ENCODE measurements at regions not wholly inside any gene's neighbourhood (a gene's known extent, or its start where the extent isn't known, plus 50 kb on each side); places are given as distances from the start of the nearest gene placed in this dataset.

- Mint-ChIP-seq H3K27ac (no peak overlapping the region), H3K4me1 (ENCODE audit: low read depth) (peaks cover 2% of the 10 kb centered on the region), H3K27me3 (ENCODE audit: low read depth) (no peaks in the 10 kb centered on the region), H3K36me3 (ENCODE audit: low read depth) (no peaks in the 10 kb centered on the region), H3K9me3 (no peaks in the 10 kb centered on the region), H3K4me3 (no peak overlapping the region)
Measured at GRCh38 chr3:144294659-144295538, 323.3 kb downstream of the DIPK2A start.

- Mint-ChIP-seq H3K27ac (no peak overlapping the region), H3K9me3 (no peaks in the 10 kb centered on the region), H3K4me1 (ENCODE audit: low read depth) (peaks cover 2% of the 10 kb centered on the region), H3K36me3 (ENCODE audit: low read depth) (no peaks in the 10 kb centered on the region), H3K27me3 (ENCODE audit: low read depth) (no peaks in the 10 kb centered on the region), H3K4me3 (no peak overlapping the region)
Measured at GRCh38 chr3:144295613-144296012, 324.0 kb downstream of the DIPK2A start.

DNA sequence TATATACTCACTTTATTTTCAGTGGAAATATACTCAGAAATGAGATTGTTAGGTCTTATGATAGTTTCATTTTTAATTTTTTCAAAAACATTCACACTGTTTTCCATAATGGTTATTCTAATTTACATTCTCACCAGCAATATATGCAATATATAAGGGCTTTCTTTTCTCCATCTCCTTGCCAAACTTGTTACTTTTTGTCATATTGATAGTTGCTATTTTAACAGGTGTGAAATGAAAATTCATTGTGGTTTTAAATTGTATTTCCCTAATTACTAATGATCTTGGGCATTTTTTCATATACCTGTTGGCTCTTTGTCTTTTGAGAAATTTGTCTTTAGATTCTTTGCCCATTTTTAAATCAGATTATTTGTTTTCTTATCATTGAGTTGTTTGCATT is 325.2 kb downstream of the DIPK2A start:
- Mint-ChIP-seq H3K4me1 (ENCODE audit: low read depth) (peaks cover 2% of the 10 kb centered on the region), H3K4me3 (no peak overlapping the region), H3K27me3 (ENCODE audit: low read depth) (no peaks in the 10 kb centered on the region), H3K36me3 (ENCODE audit: low read depth) (no peaks in the 10 kb centered on the region), H3K9me3 (no peaks in the 10 kb centered on the region), H3K27ac (no peak overlapping the region)

DNA sequence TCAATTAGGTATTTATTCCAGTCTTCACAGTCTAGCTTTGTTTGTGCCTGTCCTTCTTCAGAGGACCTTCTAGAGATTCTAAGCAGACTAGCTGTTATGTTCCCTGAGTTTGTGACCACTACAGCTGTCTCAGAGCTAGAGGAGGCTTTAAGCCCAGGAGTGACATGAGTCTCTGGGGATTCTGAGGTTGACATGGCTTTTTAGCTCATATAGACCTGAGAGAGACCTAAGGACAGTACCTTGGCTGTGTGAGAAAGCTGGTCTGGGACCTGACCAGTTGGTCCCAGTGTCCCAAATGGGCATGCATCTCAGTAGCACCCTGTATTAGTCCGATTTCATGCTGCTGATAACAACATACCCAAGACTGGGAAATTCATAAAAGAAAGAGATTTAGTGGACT is 330.2 kb downstream of the DIPK2A start:
- H3K4me3 Mint-ChIP-seq: no peak overlapping the region
- H3K27ac Mint-ChIP-seq: no peak overlapping the region
- no peaks in the 10 kb centered on the region for H3K9me3 Mint-ChIP-seq
- no peaks in the 10 kb centered on the region for H3K36me3 Mint-ChIP-seq (ENCODE audit: low read depth)
- H3K27me3 Mint-ChIP-seq (ENCODE audit: low read depth): no peaks in the 10 kb centered on the region
- no peaks in the 10 kb centered on the region for H3K4me1 Mint-ChIP-seq (ENCODE audit: low read depth)

DNA sequence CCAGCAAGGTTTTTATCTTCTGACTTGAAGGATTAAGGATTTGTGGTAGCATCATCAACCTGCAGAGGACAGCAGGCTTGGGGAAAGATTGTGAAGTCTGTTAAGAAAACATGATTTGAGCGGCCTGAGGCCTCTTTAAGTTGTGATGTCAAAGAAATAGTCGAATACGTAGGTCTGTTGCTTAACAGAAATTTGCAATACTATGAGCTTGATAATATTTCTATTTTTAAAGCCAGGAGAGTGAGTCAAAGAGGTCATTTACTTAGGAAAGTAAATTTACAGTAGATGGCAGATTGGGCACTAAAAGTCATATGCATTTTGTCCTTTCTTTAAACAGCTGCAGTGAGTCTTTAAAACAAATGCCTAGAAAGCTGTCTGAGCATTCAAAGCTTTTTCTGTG is 336.3 kb downstream of the DIPK2A start:
- Mint-ChIP-seq H3K9me3 (no peaks in the 10 kb centered on the region), H3K36me3 (ENCODE audit: low read depth) (no peaks in the 10 kb centered on the region), H3K4me3 (no peak overlapping the region), H3K27ac (no peak overlapping the region), H3K27me3 (ENCODE audit: low read depth) (no peaks in the 10 kb centered on the region), H3K4me1 (ENCODE audit: low read depth) (no peaks in the 10 kb centered on the region)

GRCh38 chr3:144308396-144308795 is 336.8 kb downstream of the DIPK2A start:
- Mint-ChIP-seq H3K4me1 (ENCODE audit: low read depth) (no peaks in the 10 kb centered on the region), H3K27me3 (ENCODE audit: low read depth) (no peaks in the 10 kb centered on the region), H3K27ac (no peak overlapping the region), H3K9me3 (no peaks in the 10 kb centered on the region), H3K4me3 (no peak overlapping the region), H3K36me3 (ENCODE audit: low read depth) (no peaks in the 10 kb centered on the region)

DNA sequence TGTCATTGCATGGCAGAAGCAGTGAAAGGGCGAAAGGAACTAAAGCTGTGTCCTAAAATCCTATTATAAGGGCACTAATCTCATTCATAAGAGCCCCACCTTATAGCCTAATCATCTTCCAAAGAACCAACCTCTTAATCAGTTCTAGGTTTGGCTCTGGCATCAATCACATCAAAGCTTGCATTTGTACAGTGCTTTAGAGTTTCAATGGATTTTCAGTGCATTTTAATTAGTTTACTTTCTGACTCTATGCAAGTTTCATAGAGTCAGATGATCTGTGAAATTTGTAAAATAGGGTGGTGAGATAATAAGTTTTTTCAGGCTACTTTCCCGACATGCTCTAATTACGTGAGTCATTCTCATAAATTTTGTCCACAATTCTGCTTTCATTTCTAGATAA is 341.1 kb downstream of the DIPK2A start:
- Mint-ChIP-seq H3K27me3 (ENCODE audit: low read depth) (no peaks in the 10 kb centered on the region), H3K9me3 (no peaks in the 10 kb centered on the region), H3K36me3 (ENCODE audit: low read depth) (no peaks in the 10 kb centered on the region), H3K4me1 (ENCODE audit: low read depth) (no peaks in the 10 kb centered on the region), H3K27ac (no peak overlapping the region), H3K4me3 (no peak overlapping the region)

DNA sequence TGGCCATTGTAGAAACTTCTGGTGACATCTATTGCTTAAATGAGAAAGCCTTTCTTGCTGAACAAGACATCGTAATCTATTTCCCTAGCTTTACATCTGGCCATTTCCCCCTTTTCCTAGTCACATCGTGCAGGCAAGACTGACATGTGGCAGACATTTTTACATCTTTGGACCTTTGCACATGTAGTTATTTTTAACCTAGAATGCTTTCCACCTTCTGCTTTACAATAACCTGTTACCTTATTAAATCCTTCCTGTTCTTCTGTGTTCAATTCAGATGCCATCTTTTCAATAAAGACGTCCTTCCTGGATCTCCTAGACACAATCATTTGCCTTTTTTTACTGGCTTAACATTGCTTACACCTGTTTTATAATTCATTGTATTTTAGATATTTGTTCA is 343.3 kb downstream of the DIPK2A start:
- no peaks in the 10 kb centered on the region for H3K27me3 Mint-ChIP-seq (ENCODE audit: low read depth)
- H3K4me1 Mint-ChIP-seq (ENCODE audit: low read depth): no peaks in the 10 kb centered on the region
- no peak overlapping the region for H3K27ac Mint-ChIP-seq
- no peak overlapping the region for H3K4me3 Mint-ChIP-seq
- H3K36me3 Mint-ChIP-seq (ENCODE audit: low read depth): no peaks in the 10 kb centered on the region
- no peaks in the 10 kb centered on the region for H3K9me3 Mint-ChIP-seq

GRCh38 chr3:144317961-144318360 is 346.3 kb downstream of the DIPK2A start:
- no peak overlapping the region for H3K27ac Mint-ChIP-seq
- no peak overlapping the region for H3K4me3 Mint-ChIP-seq
- H3K9me3 Mint-ChIP-seq: no peaks in the 10 kb centered on the region
- no peaks in the 10 kb centered on the region for H3K4me1 Mint-ChIP-seq (ENCODE audit: low read depth)
- no peaks in the 10 kb centered on the region for H3K36me3 Mint-ChIP-seq (ENCODE audit: low read depth)
- H3K27me3 Mint-ChIP-seq (ENCODE audit: low read depth): no peaks in the 10 kb centered on the region

GRCh38 chr3:144324076-144324475 is 352.5 kb downstream of the DIPK2A start:
- Mint-ChIP-seq H3K36me3 (ENCODE audit: low read depth) (no peaks in the 10 kb centered on the region), H3K27ac (no peak overlapping the region), H3K9me3 (no peaks in the 10 kb centered on the region), H3K4me3 (no peak overlapping the region), H3K27me3 (ENCODE audit: low read depth) (no peaks in the 10 kb centered on the region), H3K4me1 (ENCODE audit: low read depth) (no peaks in the 10 kb centered on the region)

DNA sequence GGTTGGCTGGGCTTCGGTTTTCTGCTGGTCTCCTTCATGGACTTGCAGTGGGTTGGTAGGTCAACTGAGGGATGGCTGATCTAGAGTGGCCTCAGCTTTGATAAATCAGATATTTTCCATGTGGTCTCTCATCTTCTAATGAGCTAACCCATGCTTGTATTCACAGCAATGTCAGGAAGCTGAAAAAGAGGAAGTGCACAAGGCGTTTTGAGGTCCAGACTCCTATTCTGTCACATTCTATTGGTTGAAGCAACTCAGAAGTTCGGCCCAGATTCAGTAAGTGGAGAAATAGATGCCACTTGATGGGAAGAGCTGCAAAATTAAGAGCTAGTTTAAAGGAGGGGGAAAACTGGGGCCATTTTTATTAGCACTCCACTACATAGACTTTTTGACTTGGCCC is 361.2 kb downstream of the DIPK2A start:
- H3K36me3 Mint-ChIP-seq (ENCODE audit: low read depth): no peaks in the 10 kb centered on the region
- H3K4me1 Mint-ChIP-seq (ENCODE audit: low read depth): no peaks in the 10 kb centered on the region
- no peak overlapping the region for H3K27ac Mint-ChIP-seq
- no peak overlapping the region for H3K4me3 Mint-ChIP-seq
- H3K27me3 Mint-ChIP-seq (ENCODE audit: low read depth): no peaks in the 10 kb centered on the region
- no peaks in the 10 kb centered on the region for H3K9me3 Mint-ChIP-seq

- Mint-ChIP-seq H3K4me3 (no peak overlapping the region), H3K4me1 (ENCODE audit: low read depth) (no peaks in the 10 kb centered on the region), H3K27ac (no peak overlapping the region), H3K27me3 (ENCODE audit: low read depth) (no peaks in the 10 kb centered on the region), H3K9me3 (no peaks in the 10 kb centered on the region), H3K36me3 (ENCODE audit: low read depth) (no peaks in the 10 kb centered on the region)
Measured at GRCh38 chr3:144341471-144341870, 369.8 kb downstream of the DIPK2A start.

GRCh38 chr3:144343343-144343742 is 371.7 kb downstream of the DIPK2A start:
- Mint-ChIP-seq H3K36me3 (ENCODE audit: low read depth) (no peaks in the 10 kb centered on the region), H3K27ac (no peak overlapping the region), H3K9me3 (no peaks in the 10 kb centered on the region), H3K4me3 (no peak overlapping the region), H3K27me3 (ENCODE audit: low read depth) (no peaks in the 10 kb centered on the region), H3K4me1 (ENCODE audit: low read depth) (no peaks in the 10 kb centered on the region)

GRCh38 chr3:144343777-144344176 is 372.2 kb downstream of the DIPK2A start:
- Mint-ChIP-seq H3K9me3 (no peaks in the 10 kb centered on the region), H3K4me1 (ENCODE audit: low read depth) (no peaks in the 10 kb centered on the region), H3K27me3 (ENCODE audit: low read depth) (no peaks in the 10 kb centered on the region), H3K27ac (no peak overlapping the region), H3K36me3 (ENCODE audit: low read depth) (no peaks in the 10 kb centered on the region), H3K4me3 (no peak overlapping the region)

DNA sequence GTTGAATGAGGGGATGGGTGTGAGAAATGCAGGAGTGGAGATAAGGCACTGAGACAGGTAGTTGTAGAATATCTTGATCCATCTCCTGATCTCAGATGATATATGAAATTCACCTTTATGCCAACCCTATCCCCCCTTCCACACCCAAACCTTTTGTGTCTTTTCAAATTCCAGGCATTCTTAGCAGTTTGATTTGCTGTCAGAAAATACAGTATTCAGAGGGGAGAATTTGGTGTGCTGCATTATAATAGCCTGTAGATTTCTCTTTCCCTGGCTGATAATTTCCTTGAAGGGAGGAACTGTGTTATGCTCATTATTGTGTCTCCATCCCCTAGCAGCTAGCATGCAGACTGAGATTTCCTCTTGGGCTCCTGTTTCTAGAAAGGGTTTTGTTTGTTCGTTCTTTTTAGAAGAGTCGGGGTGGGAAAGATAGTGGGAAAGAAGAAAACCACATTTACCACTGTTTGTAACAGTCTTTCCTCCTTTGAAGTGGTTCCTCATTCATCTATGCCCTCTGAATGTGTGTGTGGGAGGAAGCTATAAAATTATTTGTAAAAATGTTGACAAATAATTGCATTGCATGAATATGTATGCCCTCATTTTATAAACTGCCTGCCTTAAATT is 373.4 kb downstream of the DIPK2A start:
- H3K27me3 Mint-ChIP-seq (ENCODE audit: low read depth): no peaks in the 10 kb centered on the region
- H3K36me3 Mint-ChIP-seq (ENCODE audit: low read depth): no peaks in the 10 kb centered on the region
- no peaks in the 10 kb centered on the region for H3K9me3 Mint-ChIP-seq
- H3K4me3 Mint-ChIP-seq: no peak overlapping the region
- no peak overlapping the region for H3K27ac Mint-ChIP-seq
- H3K4me1 Mint-ChIP-seq (ENCODE audit: low read depth): no peaks in the 10 kb centered on the region
